ENCODE measurements at regions not wholly inside any gene's neighbourhood (a gene's known extent, or its start where the extent isn't known, plus 50 kb on each side); places are given as distances from the start of the nearest gene placed in this dataset.
"Not testable (repeated sequence)": the region's sequence is repeated elsewhere in the genome, so short reads cannot be mapped to it uniquely, and the experiment has no call there.

- no peak overlapping the region for H3K27ac ChIP-seq
- no peak overlapping the region for H3K4me3 ChIP-seq
- no peak for DNase-seq (ENCODE audit: low spot score)
- TF ChIP-seq CTCF (IDR thresholded peaks at IDR 0.05), result no peak
Observed at GRCh38 chr5:99187611-99188010, 258.8 kb upstream of the CHD1 start.

- no peak for TF ChIP-seq CTCF (IDR thresholded peaks at IDR 0.05)
- Histone ChIP-seq H3K27ac (no peak overlapping the region), H3K4me3 (no peak overlapping the region)
- no peak for DNase-seq (ENCODE audit: low spot score)
Observed at GRCh38 chr5:99179206-99179605, 250.4 kb upstream of the CHD1 start.

GRCh38 chr5:99177796-99178195 is 249.0 kb upstream of the CHD1 start:
- Histone ChIP-seq H3K4me3 (no peak overlapping the region), H3K27ac (no peak overlapping the region)
- no peak for TF ChIP-seq CTCF (IDR thresholded peaks at IDR 0.05)
- DNase-seq (ENCODE audit: low spot score), result no peak

- Histone ChIP-seq H3K27ac (no peak overlapping the region), H3K4me3 (no peak overlapping the region)
- DNase-seq (ENCODE audit: low spot score), result no peak
- TF ChIP-seq CTCF (IDR thresholded peaks at IDR 0.05), result no peak
Observed at GRCh38 chr5:99176186-99176585, 247.4 kb upstream of the CHD1 start.

- DNase-seq (ENCODE audit: low spot score), result no peak
- Histone ChIP-seq H3K27ac (no peak overlapping the region), H3K4me3 (no peak overlapping the region)
- no peak for TF ChIP-seq CTCF (IDR thresholded peaks at IDR 0.05)
Observed at GRCh38 chr5:99169309-99169708, 240.5 kb upstream of the CHD1 start.

- H3K27ac ChIP-seq; DNase-seq (ENCODE audit: low spot score); H3K4me3 ChIP-seq: not testable (repeated sequence)
Observed at GRCh38 chr5:99161538-99161937, 232.7 kb upstream of the CHD1 start.

GRCh38 chr5:99156688-99157087 is 227.9 kb upstream of the CHD1 start:
- H3K4me3 ChIP-seq, result no peak overlapping the region
- DNase-seq (ENCODE audit: low spot score), result no peak
- TF ChIP-seq CTCF (IDR thresholded peaks at IDR 0.05), result no peak
- H3K27ac ChIP-seq, result no peak overlapping the region

GRCh38 chr5:99143283-99143795 is 214.5 kb upstream of the CHD1 start:
- DNase-seq (ENCODE audit: low spot score); H3K4me3 ChIP-seq; H3K27ac ChIP-seq: not testable (repeated sequence)
